HepG2 (cell line): ENCODE measurements at regions not wholly inside any gene's neighbourhood (a gene's known extent, or its start where the extent isn't known, plus 50 kb on each side); places are given as distances from the start of the nearest gene placed in this dataset.

ENCODE experiments used
- ATF7-NPFF ChIP-seq: sonication (generic); formaldehyde crosslinking; IDR thresholded peaks from 2 replicates; pipeline ENCODE4 v1.8.1; 2023; ENCODE audit warnings: mild to moderate bottlenecking, low read depth, missing genetic modification reagents, moderate library complexity
- CENPX ChIP-seq: sonication (generic); formaldehyde crosslinking; IDR thresholded peaks from 2 replicates; pipeline ENCODE4 v1.9.0; 2021; ENCODE audit warnings: mild to moderate bottlenecking, missing genetic modification reagents, moderate library complexity
- MTA1 ChIP-seq: sonication (generic); formaldehyde crosslinking; IDR thresholded peaks from 2 replicates; pipeline ENCODE4 v1.4.0; 2020; ENCODE audit warnings: missing genetic modification reagents, mild to moderate bottlenecking, borderline replicate concordance
- NAIF1 ChIP-seq: sonication (generic); formaldehyde crosslinking; IDR thresholded peaks from 2 replicates; pipeline ENCODE4 v1.5.0; 2020; ENCODE audit warnings: mild to moderate bottlenecking, missing genetic modification reagents, borderline replicate concordance
- PCBP2 ChIP-seq: fragments of 200-400 bp; formaldehyde crosslinking; optimal IDR thresholded peaks from 2 replicates; pipeline ENCODE3; 2018; ENCODE audit warnings: low read length, low read depth; ENCODE audit not compliant: poor library complexity, severe bottlenecking
- ZNF274 ChIP-seq: sonication (generic); formaldehyde crosslinking; IDR thresholded peaks from 2 replicates; pipeline ENCODE4 v1.5.1; 2020; ENCODE audit warnings: mild to moderate bottlenecking, missing genetic modification reagents
- ZNF326 ChIP-seq: sonication (generic); formaldehyde crosslinking; IDR thresholded peaks from 2 replicates; pipeline ENCODE4 v1.4.0; 2020; ENCODE audit warnings: missing genetic modification reagents, borderline replicate concordance
- ZNF703 ChIP-seq: sonication (generic); formaldehyde crosslinking; IDR thresholded peaks from 2 replicates; pipeline ENCODE4 v1.5.1; 2020; ENCODE audit warnings: missing genetic modification reagents, mild to moderate bottlenecking, moderate library complexity, borderline replicate concordance
- TF ChIP-seq, protein P1 (sequence below): sonication (generic); formaldehyde crosslinking; IDR thresholded peaks from 2 replicates; pipeline ENCODE4 v1.5.0; 2020; ENCODE audit warnings: mild to moderate bottlenecking, missing genetic modification reagents, borderline replicate concordance
- TF ChIP-seq, protein P2 (sequence below): sonication (generic); formaldehyde crosslinking; IDR thresholded peaks from 2 replicates; pipeline ENCODE4 v1.4.0; 2020; ENCODE audit warnings: low read depth, mild to moderate bottlenecking, missing genetic modification reagents
- TF ChIP-seq, protein P3 (sequence below): sonication (generic); formaldehyde crosslinking; IDR thresholded peaks from 2 replicates; pipeline ENCODE4 v1.9.0; 2021; ENCODE audit warnings: missing genetic modification reagents, mild to moderate bottlenecking, borderline replicate concordance
- TF ChIP-seq, protein P4 (sequence below): sonication (generic); formaldehyde crosslinking; IDR thresholded peaks from 2 replicates; pipeline ENCODE4 v1.9.0; 2021; ENCODE audit warnings: missing genetic modification reagents, borderline replicate concordance
- TF ChIP-seq, protein P5 (sequence below): IDR thresholded peaks from 2 replicates; pipeline ENCODE4 v1.6.1; 2016; ENCODE audit warnings: low read depth
- TF ChIP-seq, protein P6 (sequence below): sonication (generic); formaldehyde crosslinking; IDR thresholded peaks from 2 replicates; pipeline ENCODE4 v1.4.0; 2020; ENCODE audit warnings: missing genetic modification reagents

DNA sequence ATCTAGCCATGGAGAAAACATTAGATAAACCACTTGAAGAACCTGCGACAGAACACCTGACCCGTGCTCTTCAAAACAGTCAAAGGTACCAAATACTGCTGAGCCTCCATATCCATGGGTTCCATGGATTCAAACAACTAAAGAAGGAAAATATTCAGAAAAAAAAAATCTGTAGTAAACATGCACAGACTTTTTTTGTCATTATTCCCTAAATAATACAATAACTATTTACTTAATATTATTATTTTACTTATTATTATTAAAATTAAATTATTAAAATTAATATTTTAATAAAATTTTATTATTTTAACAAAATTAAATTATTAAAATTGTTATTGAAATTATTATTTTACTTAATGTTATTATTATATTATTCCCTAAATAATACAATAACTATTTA is 101.0 kb upstream of the PDE1C start (continued):
- TF ChIP-seq, protein P1, sequence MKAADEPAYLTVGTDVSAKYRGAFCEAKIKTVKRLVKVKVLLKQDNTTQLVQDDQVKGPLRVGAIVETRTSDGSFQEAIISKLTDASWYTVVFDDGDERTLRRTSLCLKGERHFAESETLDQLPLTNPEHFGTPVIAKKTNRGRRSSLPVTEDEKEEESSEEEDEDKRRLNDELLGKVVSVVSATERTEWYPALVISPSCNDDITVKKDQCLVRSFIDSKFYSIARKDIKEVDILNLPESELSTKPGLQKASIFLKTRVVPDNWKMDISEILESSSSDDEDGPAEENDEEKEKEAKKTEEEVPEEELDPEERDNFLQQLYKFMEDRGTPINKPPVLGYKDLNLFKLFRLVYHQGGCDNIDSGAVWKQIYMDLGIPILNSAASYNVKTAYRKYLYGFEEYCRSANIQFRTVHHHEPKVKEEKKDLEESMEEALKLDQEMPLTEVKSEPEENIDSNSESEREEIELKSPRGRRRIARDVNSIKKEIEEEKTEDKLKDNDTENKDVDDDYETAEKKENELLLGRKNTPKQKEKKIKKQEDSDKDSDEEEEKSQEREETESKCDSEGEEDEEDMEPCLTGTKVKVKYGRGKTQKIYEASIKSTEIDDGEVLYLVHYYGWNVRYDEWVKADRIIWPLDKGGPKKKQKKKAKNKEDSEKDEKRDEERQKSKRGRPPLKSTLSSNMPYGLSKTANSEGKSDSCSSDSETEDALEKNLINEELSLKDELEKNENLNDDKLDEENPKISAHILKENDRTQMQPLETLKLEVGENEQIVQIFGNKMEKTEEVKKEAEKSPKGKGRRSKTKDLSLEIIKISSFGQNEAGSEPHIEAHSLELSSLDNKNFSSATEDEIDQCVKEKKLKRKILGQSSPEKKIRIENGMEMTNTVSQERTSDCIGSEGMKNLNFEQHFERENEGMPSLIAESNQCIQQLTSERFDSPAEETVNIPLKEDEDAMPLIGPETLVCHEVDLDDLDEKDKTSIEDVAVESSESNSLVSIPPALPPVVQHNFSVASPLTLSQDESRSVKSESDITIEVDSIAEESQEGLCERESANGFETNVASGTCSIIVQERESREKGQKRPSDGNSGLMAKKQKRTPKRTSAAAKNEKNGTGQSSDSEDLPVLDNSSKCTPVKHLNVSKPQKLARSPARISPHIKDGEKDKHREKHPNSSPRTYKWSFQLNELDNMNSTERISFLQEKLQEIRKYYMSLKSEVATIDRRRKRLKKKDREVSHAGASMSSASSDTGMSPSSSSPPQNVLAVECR = no peak
- no peak for TF ChIP-seq PCBP2
- no peak for TF ChIP-seq ZNF703 (CRISPR knock-in tag)
- TF ChIP-seq, protein P2, sequence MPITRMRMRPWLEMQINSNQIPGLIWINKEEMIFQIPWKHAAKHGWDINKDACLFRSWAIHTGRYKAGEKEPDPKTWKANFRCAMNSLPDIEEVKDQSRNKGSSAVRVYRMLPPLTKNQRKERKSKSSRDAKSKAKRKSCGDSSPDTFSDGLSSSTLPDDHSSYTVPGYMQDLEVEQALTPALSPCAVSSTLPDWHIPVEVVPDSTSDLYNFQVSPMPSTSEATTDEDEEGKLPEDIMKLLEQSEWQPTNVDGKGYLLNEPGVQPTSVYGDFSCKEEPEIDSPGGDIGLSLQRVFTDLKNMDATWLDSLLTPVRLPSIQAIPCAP (CRISPR knock-in tag) = no peak
- TF ChIP-seq ZNF326 (CRISPR knock-in tag) = no peak
- no peak for TF ChIP-seq NAIF1 (CRISPR knock-in tag)
- TF ChIP-seq, protein P3, sequence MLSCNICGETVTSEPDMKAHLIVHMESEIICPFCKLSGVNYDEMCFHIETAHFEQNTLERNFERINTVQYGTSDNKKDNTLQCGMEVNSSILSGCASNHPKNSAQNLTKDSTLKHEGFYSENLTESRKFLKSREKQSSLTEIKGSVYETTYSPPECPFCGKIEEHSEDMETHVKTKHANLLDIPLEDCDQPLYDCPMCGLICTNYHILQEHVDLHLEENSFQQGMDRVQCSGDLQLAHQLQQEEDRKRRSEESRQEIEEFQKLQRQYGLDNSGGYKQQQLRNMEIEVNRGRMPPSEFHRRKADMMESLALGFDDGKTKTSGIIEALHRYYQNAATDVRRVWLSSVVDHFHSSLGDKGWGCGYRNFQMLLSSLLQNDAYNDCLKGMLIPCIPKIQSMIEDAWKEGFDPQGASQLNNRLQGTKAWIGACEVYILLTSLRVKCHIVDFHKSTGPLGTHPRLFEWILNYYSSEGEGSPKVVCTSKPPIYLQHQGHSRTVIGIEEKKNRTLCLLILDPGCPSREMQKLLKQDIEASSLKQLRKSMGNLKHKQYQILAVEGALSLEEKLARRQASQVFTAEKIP (CRISPR knock-in tag) = no peak
- no peak for TF ChIP-seq ATF7-NPFF
- TF ChIP-seq MTA1 (CRISPR knock-in tag) = no peak
- TF ChIP-seq, protein P4, sequence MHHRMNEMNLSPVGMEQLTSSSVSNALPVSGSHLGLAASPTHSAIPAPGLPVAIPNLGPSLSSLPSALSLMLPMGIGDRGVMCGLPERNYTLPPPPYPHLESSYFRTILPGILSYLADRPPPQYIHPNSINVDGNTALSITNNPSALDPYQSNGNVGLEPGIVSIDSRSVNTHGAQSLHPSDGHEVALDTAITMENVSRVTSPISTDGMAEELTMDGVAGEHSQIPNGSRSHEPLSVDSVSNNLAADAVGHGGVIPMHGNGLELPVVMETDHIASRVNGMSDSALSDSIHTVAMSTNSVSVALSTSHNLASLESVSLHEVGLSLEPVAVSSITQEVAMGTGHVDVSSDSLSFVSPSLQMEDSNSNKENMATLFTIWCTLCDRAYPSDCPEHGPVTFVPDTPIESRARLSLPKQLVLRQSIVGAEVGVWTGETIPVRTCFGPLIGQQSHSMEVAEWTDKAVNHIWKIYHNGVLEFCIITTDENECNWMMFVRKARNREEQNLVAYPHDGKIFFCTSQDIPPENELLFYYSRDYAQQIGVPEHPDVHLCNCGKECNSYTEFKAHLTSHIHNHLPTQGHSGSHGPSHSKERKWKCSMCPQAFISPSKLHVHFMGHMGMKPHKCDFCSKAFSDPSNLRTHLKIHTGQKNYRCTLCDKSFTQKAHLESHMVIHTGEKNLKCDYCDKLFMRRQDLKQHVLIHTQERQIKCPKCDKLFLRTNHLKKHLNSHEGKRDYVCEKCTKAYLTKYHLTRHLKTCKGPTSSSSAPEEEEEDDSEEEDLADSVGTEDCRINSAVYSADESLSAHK (CRISPR knock-in tag) = no peak
- TF ChIP-seq CENPX (CRISPR knock-in tag) = no peak
- TF ChIP-seq, protein P5, sequence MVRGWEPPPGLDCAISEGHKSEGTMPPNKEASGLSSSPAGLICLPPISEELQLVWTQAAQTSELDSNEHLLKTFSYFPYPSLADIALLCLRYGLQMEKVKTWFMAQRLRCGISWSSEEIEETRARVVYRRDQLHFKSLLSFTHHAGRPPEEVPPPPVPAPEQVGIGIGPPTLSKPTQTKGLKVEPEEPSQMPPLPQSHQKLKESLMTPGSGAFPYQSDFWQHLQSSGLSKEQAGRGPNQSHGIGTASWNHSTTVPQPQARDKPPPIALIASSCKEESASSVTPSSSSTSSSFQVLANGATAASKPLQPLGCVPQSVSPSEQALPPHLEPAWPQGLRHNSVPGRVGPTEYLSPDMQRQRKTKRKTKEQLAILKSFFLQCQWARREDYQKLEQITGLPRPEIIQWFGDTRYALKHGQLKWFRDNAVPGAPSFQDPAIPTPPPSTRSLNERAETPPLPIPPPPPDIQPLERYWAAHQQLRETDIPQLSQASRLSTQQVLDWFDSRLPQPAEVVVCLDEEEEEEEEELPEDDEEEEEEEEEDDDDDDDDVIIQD (CRISPR knock-in tag) = no peak
- TF ChIP-seq ZNF274 = no peak
- TF ChIP-seq, protein P6, sequence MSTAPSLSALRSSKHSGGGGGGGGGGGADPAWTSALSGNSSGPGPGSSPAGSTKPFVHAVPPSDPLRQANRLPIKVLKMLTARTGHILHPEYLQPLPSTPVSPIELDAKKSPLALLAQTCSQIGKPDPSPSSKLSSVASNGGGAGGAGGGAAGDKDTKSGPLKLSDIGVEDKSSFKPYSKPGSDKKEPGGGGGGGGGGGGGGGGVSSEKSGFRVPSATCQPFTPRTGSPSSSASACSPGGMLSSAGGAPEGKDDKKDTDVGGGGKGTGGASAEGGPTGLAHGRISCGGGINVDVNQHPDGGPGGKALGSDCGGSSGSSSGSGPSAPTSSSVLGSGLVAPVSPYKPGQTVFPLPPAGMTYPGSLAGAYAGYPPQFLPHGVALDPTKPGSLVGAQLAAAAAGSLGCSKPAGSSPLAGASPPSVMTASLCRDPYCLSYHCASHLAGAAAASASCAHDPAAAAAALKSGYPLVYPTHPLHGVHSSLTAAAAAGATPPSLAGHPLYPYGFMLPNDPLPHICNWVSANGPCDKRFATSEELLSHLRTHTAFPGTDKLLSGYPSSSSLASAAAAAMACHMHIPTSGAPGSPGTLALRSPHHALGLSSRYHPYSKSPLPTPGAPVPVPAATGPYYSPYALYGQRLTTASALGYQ = no peak
- TF ChIP-seq, all 625 proteins: peak for 0
